IMR-90 (cell line): ENCODE measurements at regions not wholly inside any gene's neighbourhood (a gene's known extent, or its start where the extent isn't known, plus 50 kb on each side); places are given as distances from the start of the nearest gene placed in this dataset.
"Not testable (repeated sequence)": the region's sequence is repeated elsewhere in the genome, so short reads cannot be mapped to it uniquely, and the experiment has no call there.

Experiments used
- ATAC-seq: fragments of 200-7000 bp; cut with Tn5 transposase; 2 replicates; pipeline ENCODE4 v1.9.1; 2020; ENCODE audit warnings: low read depth, mild to moderate bottlenecking, moderate library complexity
- BruUV-seq: library from RNA; stranded (reverse); fragments of 400-500 nt; replicated peaks from 2 replicates; lab custom pipeline; 2021; lab: Mats Ljungman, UMichigan
- CTCF ChIA-PET: fragments of 300-600 bp; formaldehyde crosslinking; extraction: SDS; loops from one replicate; lab custom pipeline; 2021; ENCODE audit warnings: antibody characterized with exemption; lab: Yijun Ruan, JAX
- POLR2A ChIA-PET: fragments of 300-600 bp; sonication (Branson Sonifier 250); formaldehyde crosslinking; loops from one replicate; lab custom pipeline; 2022; ENCODE audit warnings: antibody characterized with exemption; ENCODE audit not compliant: unreplicated experiment; lab: Charles Lee
- DNase-seq: peaks from one replicate; pipeline ENCODE4 v3.0.0; 2013
- H2AFZ ChIP-seq: replicated peaks from 2 replicates; pipeline ENCODE3; 2013; ENCODE audit warnings: low read length, mild to moderate bottlenecking; ENCODE audit not compliant: poor library complexity
- H2AK5ac ChIP-seq: 2 replicates; pipeline ENCODE4 v1.6.1; 2013; ENCODE audit warnings: low read depth, low read length, inconsistent platforms
- H2AK9ac ChIP-seq: replicated peaks from 2 replicates; pipeline ENCODE3; 2013; ENCODE audit warnings: mild to moderate bottlenecking, low read depth, low read length, moderate library complexity; ENCODE audit not compliant: poor library complexity
- H2BK120ac ChIP-seq: 2 replicates; pipeline ENCODE4 v1.6.1; 2013; ENCODE audit warnings: low read depth, low read length, inconsistent platforms
- H2BK15ac ChIP-seq: 3 replicates; pipeline ENCODE4 v1.6.1; 2013; ENCODE audit warnings: low read depth, low read length, inconsistent platforms
- H2BK20ac ChIP-seq: 2 replicates; pipeline ENCODE4 v1.6.1; 2013; ENCODE audit warnings: low read depth, mild to moderate bottlenecking, inconsistent platforms, low read length, moderate library complexity
- H2BK5ac ChIP-seq: 2 replicates; pipeline ENCODE4 v1.6.1; 2013; ENCODE audit warnings: mild to moderate bottlenecking, low read depth, low read length, inconsistent platforms; ENCODE audit not compliant: poor library complexity, severe bottlenecking
- H3K14ac ChIP-seq: replicated peaks from 2 replicates; pipeline ENCODE4 v1.6.1; 2013; ENCODE audit warnings: low read depth, low read length, inconsistent platforms
- H3K18ac ChIP-seq: 2 replicates; pipeline ENCODE4 v1.6.1; 2013; ENCODE audit warnings: low read depth, low read length, control low read depth
- H3K23ac ChIP-seq: 2 replicates; pipeline ENCODE4 v1.6.1; 2013; ENCODE audit warnings: low read depth, low read length, inconsistent platforms
- H3K27ac ChIP-seq: 2 replicates; pipeline ENCODE4 v1.5.1; 2013; ENCODE audit warnings: mild to moderate bottlenecking, control low read depth, low read length; ENCODE audit not compliant: insufficient read depth
- H3K27me3 ChIP-seq: 2 replicates; pipeline ENCODE4 v1.6.1; 2013; ENCODE audit warnings: low read length; ENCODE audit not compliant: control insufficient read depth, insufficient read depth
- H3K36me3 ChIP-seq: 2 replicates; pipeline ENCODE4 v1.6.1; 2013; ENCODE audit warnings: low read length, mixed read lengths; ENCODE audit not compliant: control insufficient read depth, insufficient read depth
- H3K4ac ChIP-seq: 2 replicates; pipeline ENCODE4 v1.6.1; 2013; ENCODE audit warnings: low read depth, low read length, inconsistent platforms
- H3K4me1 ChIP-seq: 2 replicates; pipeline ENCODE4 v1.6.1; 2013; ENCODE audit warnings: low read length, mixed read lengths; ENCODE audit not compliant: control insufficient read depth, insufficient read depth
- H3K4me2 ChIP-seq: 2 replicates; pipeline ENCODE4 v1.6.1; 2013; ENCODE audit warnings: low read depth, mild to moderate bottlenecking, control low read depth, low read length, moderate library complexity
- H3K4me3 ChIP-seq: 2 replicates; pipeline ENCODE4 v1.5.1; 2013; ENCODE audit warnings: low read depth, mild to moderate bottlenecking, control low read depth, low read length, moderate library complexity; ENCODE audit not compliant: insufficient read depth
- H3K56ac ChIP-seq: 2 replicates; pipeline ENCODE4 v1.6.1; 2013; ENCODE audit warnings: low read length, inconsistent platforms; ENCODE audit not compliant: insufficient read depth; ENCODE audit errors: extremely low read depth
- H3K79me1 ChIP-seq, 2 experiments: 2 replicates each; pipeline ENCODE4 v1.6.1; 2013; ENCODE audit warnings: low read length in 2 of 2, inconsistent platforms in 1 of 2, low read depth in 1 of 2
- H3K9ac ChIP-seq: 2 replicates; pipeline ENCODE4 v1.6.1; 2013; ENCODE audit warnings: low read depth, low read length, control low read depth
- H3K9me1 ChIP-seq: 2 replicates; pipeline ENCODE4 v1.6.1; 2013; ENCODE audit warnings: low read length, inconsistent platforms; ENCODE audit not compliant: insufficient read depth
- H3K9me3 ChIP-seq: 2 replicates; pipeline ENCODE4 v1.6.1; 2013; ENCODE audit warnings: low read length; ENCODE audit not compliant: control insufficient read depth, insufficient read depth
- H4K20me1 ChIP-seq: 2 replicates; pipeline ENCODE4 v1.6.1; 2013; ENCODE audit warnings: low read length, inconsistent platforms; ENCODE audit not compliant: insufficient read depth
- H4K5ac ChIP-seq: 2 replicates; pipeline ENCODE4 v1.6.1; 2013; ENCODE audit warnings: mild to moderate bottlenecking, low read depth, low read length, control low read depth
- H4K8ac ChIP-seq, 2 experiments: 2 replicates each; pipeline ENCODE4 v1.6.1; 2013; ENCODE audit warnings: low read depth in 2 of 2, low read length in 2 of 2, control low read depth in 1 of 2, inconsistent platforms in 1 of 2
- H4K91ac ChIP-seq: 2 replicates; pipeline ENCODE4 v1.6.1; 2013; ENCODE audit warnings: low read depth, low read length, inconsistent platforms; ENCODE audit not compliant: insufficient read depth
- WGBS, 2 experiments: methylation state at CpG; one replicate each; pipeline versions ENCODE4 v1.1.5 to v1.1.7; 2013; ENCODE audit warnings: missing lambda C conversion rate in 2 of 2; ENCODE audit not compliant: insufficient read length in 1 of 2; ENCODE audit errors: extremely low coverage in 2 of 2; 5-methylcytosine and 5-hydroxymethylcytosine counted together
- dilution Hi-C: fragments of 300-500 bp; cut with HindIII; formaldehyde crosslinking; loops from one replicate; pipeline ENCODE4 v1.14.3; 2018; ENCODE audit warnings: low sequenced_read_pairs; ENCODE audit not compliant: unreplicated experiment
- in situ Hi-C: fragments of 300-500 bp; cut with MboI; formaldehyde crosslinking; loops from 3 replicates; pipeline ENCODE4 v1.14.3; 2019; ENCODE audit warnings: low sequenced_read_pairs, inconsistent platforms, mixed read lengths
- intact Hi-C: fragments of 100-400 bp; cut with micrococcal nuclease; formaldehyde crosslinking; loops from 2 replicates; pipeline ENCODE4 v1.10.0; 2022

DNA sequence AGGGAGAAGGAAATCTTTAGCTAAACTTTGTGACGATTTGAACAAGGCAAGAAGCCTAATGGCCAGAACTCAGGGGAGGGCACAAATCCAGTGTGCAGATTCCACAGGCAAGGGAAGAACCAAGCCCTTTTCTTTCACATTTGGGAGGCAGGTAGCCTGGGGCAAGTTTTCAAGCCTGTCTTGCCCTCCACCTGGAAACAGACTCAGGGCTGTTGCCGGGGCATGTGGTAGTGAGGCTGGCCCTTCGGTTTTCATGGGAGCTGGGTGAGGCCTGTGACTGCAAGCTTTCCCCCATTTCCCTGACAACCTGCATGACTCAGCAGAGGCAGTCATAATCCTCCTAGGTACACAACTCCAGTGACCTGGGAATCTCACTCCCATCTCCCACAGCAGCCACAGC is 331.6 kb upstream of the ACTRT1 start:
- not testable (repeated sequence) for H4K20me1 ChIP-seq, DNase-seq
- WGBS, 2 experiments: no CpG with 5 or more reads among the region's 3 CpGs

More for the DNA sequence above, 331.6 kb upstream of the ACTRT1 start:
- H4K8ac ChIP-seq, H2BK120ac ChIP-seq, H2BK20ac ChIP-seq, H3K9me3 ChIP-seq, H3K4me2 ChIP-seq, CTCF ChIA-PET, H3K4me3 ChIP-seq, in situ Hi-C loops, POLR2A ChIA-PET, H2AK9ac ChIP-seq, H2BK15ac ChIP-seq, H3K9ac ChIP-seq, H3K36me3 ChIP-seq, H4K5ac ChIP-seq, H4K91ac ChIP-seq, H2BK5ac ChIP-seq, H3K4me1 ChIP-seq, H3K79me1 ChIP-seq, ATAC-seq, H2AFZ ChIP-seq, H3K18ac ChIP-seq, H3K56ac ChIP-seq, H3K27ac ChIP-seq, H3K4ac ChIP-seq, H3K27me3 ChIP-seq, intact Hi-C loops, H3K23ac ChIP-seq, BruUV-seq, H3K9me1 ChIP-seq, dilution Hi-C loops, H2AK5ac ChIP-seq, H3K14ac ChIP-seq: not testable (repeated sequence)
